GM21515 (cell line): ENCODE measurements at regions not wholly inside any gene's neighbourhood (a gene's known extent, or its start where the extent isn't known, plus 50 kb on each side); places are given as distances from the start of the nearest gene placed in this dataset.
"Not testable (repeated sequence)": the region's sequence is repeated elsewhere in the genome, so short reads cannot be mapped to it uniquely, and the experiment has no call there.

Experiments used
- ATAC-seq: cut with Tn5 transposase; IDR thresholded peaks from one replicate; pipeline ENCODE4 v1.9.1; 2021; ENCODE audit not compliant: unreplicated experiment

GRCh38 chr3:89533275-89533674, 425.9 kb downstream of the EPHA3 start:
- no peak for ATAC-seq

GRCh38 chr3:89554587-89554986, 447.2 kb downstream of the EPHA3 start:
- ATAC-seq, result not testable (repeated sequence)

- no peak for ATAC-seq
Measured at GRCh38 chr3:89558711-89559110, 451.3 kb downstream of the EPHA3 start.

- ATAC-seq, result no peak
Measured at GRCh38 chr3:89560568-89560967, 453.1 kb downstream of the EPHA3 start.

- ATAC-seq, result no peak
Measured at GRCh38 chr3:89562373-89562772, 455.0 kb downstream of the EPHA3 start.

GRCh38 chr3:89565098-89565497, 457.7 kb downstream of the EPHA3 start:
- ATAC-seq, result no peak

GRCh38 chr3:89570465-89570864, 463.0 kb downstream of the EPHA3 start:
- no peak for ATAC-seq

GRCh38 chr3:89571298-89571697, 463.9 kb downstream of the EPHA3 start:
- ATAC-seq, result no peak

- ATAC-seq, result no peak
Measured at GRCh38 chr3:89571707-89572106, 464.3 kb downstream of the EPHA3 start.

- no peak for ATAC-seq
Measured at GRCh38 chr3:89572261-89572660, 464.8 kb downstream of the EPHA3 start.

- ATAC-seq, result no peak
Measured at GRCh38 chr3:89576417-89576816, 469.0 kb downstream of the EPHA3 start.

- ATAC-seq, result no peak
Measured at GRCh38 chr3:89577637-89578530, 470.5 kb downstream of the EPHA3 start.

GRCh38 chr3:89580859-89581258, 473.4 kb downstream of the EPHA3 start:
- ATAC-seq, result no peak

GRCh38 chr3:89584398-89584797, 477.0 kb downstream of the EPHA3 start:
- ATAC-seq, result no peak

- ATAC-seq, result no peak
Measured at GRCh38 chr3:89586256-89586655, 478.8 kb downstream of the EPHA3 start.

GRCh38 chr3:89586676-89587075, 479.3 kb downstream of the EPHA3 start:
- no peak for ATAC-seq

- ATAC-seq, result no peak
Measured at GRCh38 chr3:89606151-89606550, 498.7 kb downstream of the EPHA3 start.

- ATAC-seq, result no peak
Measured at GRCh38 chr3:89612027-89612426, 504.6 kb downstream of the EPHA3 start.

- no peak for ATAC-seq
Measured at GRCh38 chr3:89613241-89613640, 505.8 kb downstream of the EPHA3 start.

GRCh38 chr3:89617706-89618105, 510.3 kb downstream of the EPHA3 start:
- no peak for ATAC-seq

GRCh38 chr3:89619263-89619662, 511.8 kb downstream of the EPHA3 start:
- ATAC-seq, result no peak

- ATAC-seq, result no peak
Measured at GRCh38 chr3:89622063-89622700, 514.8 kb downstream of the EPHA3 start.
